Right lobe of liver (tissue), 6 donors: ENCODE measurements at regions not wholly inside any gene's neighbourhood (a gene's known extent, or its start where the extent isn't known, plus 50 kb on each side); places are given as distances from the start of the nearest gene placed in this dataset.

ENCODE experiments used
- ATAC-seq, 4 donors: fragments of 200-7000 bp; cut with Tn5 transposase; one replicate each; pipeline ENCODE4 v1.9.1; 2020; ENCODE audit warnings: mild to moderate bottlenecking in 4 of 4, moderate library complexity in 4 of 4
- DNase-seq, 3 donors: peaks; one replicate each; pipeline ENCODE4 v3.0.0-alpha.2; 2020
- H3K27ac ChIP-seq, 3 donors: fragments of 200-600 bp; one replicate each; pipeline ENCODE4 v1.8.0; 2022
- H3K27me3 ChIP-seq, 2 donors: fragments of 200-600 bp; one replicate each; pipeline ENCODE4 v1.8.0; 2022
- H3K36me3 ChIP-seq, 4 donors: fragments of 200-600 bp; sonication (generic) in 1 of 4; one replicate each; pipeline versions ENCODE4 v1.5.1 to v1.8.0; 2017 to 2022; ENCODE audit warnings: control low read depth in 1 of 4
- H3K4me1 ChIP-seq, 4 donors: fragments of 200-600 bp; sonication (generic) in 1 of 4; one replicate each; pipeline versions ENCODE4 v1.5.1 to v1.8.0; 2017 to 2022; ENCODE audit warnings: control low read depth in 1 of 4
- H3K4me3 ChIP-seq, 3 donors: fragments of 200-600 bp; one replicate each; pipeline ENCODE4 v1.8.0; 2022
- H3K9me3 ChIP-seq, 4 donors: fragments of 200-600 bp; sonication (generic) in 1 of 4; one replicate each; pipeline versions ENCODE4 v1.5.1 to v1.8.0; 2017 to 2022; ENCODE audit warnings: control low read depth in 1 of 4
- POLR2A ChIP-seq: fragments of 450-650 bp; IDR thresholded peaks from one replicate; pipeline ENCODE4 v1.6.1; 2017; ENCODE audit warnings: antibody characterized with exemption, mild to moderate bottlenecking
- whole genome bisulfite sequencing: methylation state at CpG from one replicate; pipeline ENCODE4 v1.1.6; 2018; ENCODE audit warnings: low coverage, low lambda C conversion rate; ENCODE audit not compliant: insufficient coverage; ENCODE audit errors: missing lambda C conversion rate; 5-methylcytosine and 5-hydroxymethylcytosine counted together
- intact Hi-C, 2 donors: fragments of 100-400 bp; cut with DNase I; formaldehyde crosslinking; loops; one replicate each; pipeline versions ENCODE4 v1.11.2 to v1.14.1; 2022
- TF ChIP-seq, protein P1 (sequence below), 4 donors: fragments of 200-600 bp in 3 of 4; fragments of 450-650 bp in 1 of 4; IDR thresholded peaks; one replicate each; pipeline versions ENCODE4 v1.5.1 to v1.8.0; 2016 to 2022; ENCODE audit warnings: antibody characterized with exemption in 4 of 4, mild to moderate bottlenecking in 2 of 4
- donor health status: DM: no; HTN: yes; CAD: no.
- donor health status: DM: no; HTN: no; CAD: no.
- donor health status: DM: no; HTN: no; CAD: no.
- donor health status: DM: no; HTN: yes; CAD: no.
- donor health status: DM: no; HTN: yes; CAD: no.

DNA sequence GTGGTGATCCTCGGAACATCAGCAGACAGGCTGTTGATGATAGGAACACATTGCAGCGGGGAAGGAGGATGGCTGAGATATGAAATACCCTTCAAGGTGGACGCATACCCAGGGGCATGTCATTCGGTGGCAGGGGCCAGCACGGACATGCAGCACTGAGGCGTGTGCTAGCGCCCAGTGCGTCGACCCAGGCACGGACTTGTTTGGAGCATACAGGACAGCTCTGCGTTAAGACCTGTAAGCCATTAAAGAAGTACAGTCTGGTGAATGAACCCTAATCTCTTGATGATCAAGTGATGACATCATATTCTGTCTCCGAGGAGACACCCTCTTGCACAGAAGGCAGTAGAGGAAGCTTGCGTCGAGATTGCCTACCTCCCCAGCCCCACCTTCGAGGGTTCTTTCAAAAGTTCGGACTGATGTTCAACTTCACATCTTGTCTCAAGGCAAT, 63.6 kb upstream of the KIF26B start:
- 97% methylated on average over 6 of the region's 16 CpGs for WGBS
- intact Hi-C loops, result no loop called here

DNA sequence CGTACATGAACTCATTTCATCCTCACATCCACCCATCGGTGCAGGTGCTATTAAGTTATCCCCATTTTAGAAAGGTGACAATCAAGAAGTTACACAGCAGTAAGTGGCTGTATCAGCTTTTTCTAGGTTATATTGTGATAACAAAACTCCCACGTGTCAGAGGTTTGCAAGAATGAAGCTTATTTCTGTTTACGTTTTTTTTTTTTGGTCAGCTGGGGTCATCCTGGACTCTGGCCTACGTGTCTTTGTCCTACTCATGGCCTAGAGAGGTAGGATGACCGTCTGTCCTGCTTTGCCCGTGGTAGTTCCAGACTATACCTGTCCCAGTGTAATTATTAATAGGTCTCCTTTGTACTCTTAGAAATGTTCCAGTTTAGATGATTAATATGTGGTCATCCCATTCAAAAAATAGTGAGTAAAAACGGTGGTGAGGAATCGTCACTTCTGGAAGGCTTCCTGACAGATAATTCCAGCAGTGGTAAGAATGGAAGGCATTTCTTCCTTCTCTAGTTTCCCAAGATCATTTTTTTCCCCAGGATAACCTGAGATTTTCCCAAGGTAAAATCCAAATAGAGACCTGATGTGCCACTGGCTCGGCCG, 64.2 kb upstream of the KIF26B start:
- DNase-seq, result no peak
- ATAC-seq, result peak in 2 of 4 donors; percentile 25
- no peaks in the 10 kb centered on the region for H3K36me3 ChIP-seq
- no peak for TF ChIP-seq POLR2A
- TF ChIP-seq, protein P1, sequence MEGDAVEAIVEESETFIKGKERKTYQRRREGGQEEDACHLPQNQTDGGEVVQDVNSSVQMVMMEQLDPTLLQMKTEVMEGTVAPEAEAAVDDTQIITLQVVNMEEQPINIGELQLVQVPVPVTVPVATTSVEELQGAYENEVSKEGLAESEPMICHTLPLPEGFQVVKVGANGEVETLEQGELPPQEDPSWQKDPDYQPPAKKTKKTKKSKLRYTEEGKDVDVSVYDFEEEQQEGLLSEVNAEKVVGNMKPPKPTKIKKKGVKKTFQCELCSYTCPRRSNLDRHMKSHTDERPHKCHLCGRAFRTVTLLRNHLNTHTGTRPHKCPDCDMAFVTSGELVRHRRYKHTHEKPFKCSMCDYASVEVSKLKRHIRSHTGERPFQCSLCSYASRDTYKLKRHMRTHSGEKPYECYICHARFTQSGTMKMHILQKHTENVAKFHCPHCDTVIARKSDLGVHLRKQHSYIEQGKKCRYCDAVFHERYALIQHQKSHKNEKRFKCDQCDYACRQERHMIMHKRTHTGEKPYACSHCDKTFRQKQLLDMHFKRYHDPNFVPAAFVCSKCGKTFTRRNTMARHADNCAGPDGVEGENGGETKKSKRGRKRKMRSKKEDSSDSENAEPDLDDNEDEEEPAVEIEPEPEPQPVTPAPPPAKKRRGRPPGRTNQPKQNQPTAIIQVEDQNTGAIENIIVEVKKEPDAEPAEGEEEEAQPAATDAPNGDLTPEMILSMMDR (IDR thresholded peaks at IDR 0.05), result no peak
- H3K4me3 ChIP-seq, result no peak overlapping the region
- intact Hi-C loops, result no loop called here
- H3K9me3 ChIP-seq, result no peaks in the 10 kb centered on the region
- H3K4me1 ChIP-seq, result peaks cover 0 to 13% (median 0%) of the 10 kb centered on the region in 4 donors
- no peak overlapping the region for H3K27ac ChIP-seq
- no peaks in the 10 kb centered on the region for H3K27me3 ChIP-seq
- 55% methylated on average over 11 of the region's 11 CpGs for WGBS

More for the DNA sequence above, 63.6 kb upstream of the KIF26B start:
- TF ChIP-seq POLR2A, result no peak
- TF ChIP-seq, protein P1 (IDR thresholded peaks at IDR 0.05), result no peak
- Histone ChIP-seq H3K36me3 (no peaks in the 10 kb centered on the region), H3K9me3 (no peaks in the 10 kb centered on the region), H3K4me1 (peaks cover 0 to 17% (median 0%) of the 10 kb centered on the region in 4 donors), H3K27me3 (no peaks in the 10 kb centered on the region), H3K4me3 (no peak overlapping the region), H3K27ac (no peak overlapping the region)
- ATAC-seq, result no peak
- DNase-seq, result no peak

DNA sequence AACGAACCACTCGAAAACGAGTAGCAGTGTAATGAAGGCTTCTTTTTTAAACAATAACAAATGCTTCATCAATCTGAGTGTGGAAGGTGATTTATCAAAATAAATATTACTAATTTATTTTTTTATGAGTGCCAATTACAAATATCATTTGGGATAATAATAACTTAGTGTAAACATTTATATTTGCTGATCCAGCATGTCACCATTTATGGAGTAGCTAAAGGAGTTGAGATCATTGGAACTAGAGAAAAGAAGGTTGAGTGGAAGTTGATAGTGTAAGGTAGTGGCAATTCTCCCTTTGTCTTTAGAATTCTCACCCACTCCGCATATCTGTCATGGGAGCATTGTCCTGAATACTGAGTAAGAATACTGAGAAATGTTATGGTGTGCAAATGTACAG, 67.1 kb upstream of the KIF26B start:
- no peaks in the 10 kb centered on the region for H3K4me1 ChIP-seq
- H3K9me3 ChIP-seq, result no peaks in the 10 kb centered on the region
- H3K4me3 ChIP-seq, result no peak overlapping the region
- TF ChIP-seq POLR2A, result no peak
- TF ChIP-seq, protein P1 (IDR thresholded peaks at IDR 0.05), result no peak
- WGBS, result 92% methylated on average over 4 of the region's 4 CpGs
- H3K27ac ChIP-seq, result no peak overlapping the region
- ATAC-seq (no peak), DNase-seq (no peak)
- intact Hi-C loops, result no loop called here
- no peaks in the 10 kb centered on the region for H3K36me3 ChIP-seq
- H3K27me3 ChIP-seq, result no peaks in the 10 kb centered on the region

- H3K9me3 ChIP-seq, result no peaks in the 10 kb centered on the region
- H3K4me1 ChIP-seq, result no peaks in the 10 kb centered on the region
- H3K27me3 ChIP-seq, result no peaks in the 10 kb centered on the region
- H3K4me3 ChIP-seq, result no peak overlapping the region
- H3K27ac ChIP-seq, result no peak overlapping the region
- no peaks in the 10 kb centered on the region for H3K36me3 ChIP-seq
- ATAC-seq, result peak in 1 of 4 donors; percentile 14
- DNase-seq, result no peak
- WGBS, result 60% methylated on average over 4 of the region's 4 CpGs
- intact Hi-C loops, result no loop called here
- no peak for TF ChIP-seq POLR2A
- TF ChIP-seq, protein P1 (IDR thresholded peaks at IDR 0.05), result no peak
These were observed 68.3 kb upstream of the KIF26B start for GRCh38 chr1:245086389-245086969.
